Tongue (tissue), 1 donor: ENCODE measurements at regions not wholly inside any gene's neighbourhood (a gene's known extent, or its start where the extent isn't known, plus 50 kb on each side); places are given as distances from the start of the nearest gene placed in this dataset.

Experiments
- DNase-seq: peaks from one replicate; pipeline ENCODE4 v3.0.0-alpha.2; 2015

- no peak for DNase-seq
Measured at GRCh38 chr13:68026077-68026476, 795.9 kb upstream of the PCDH9 start.

- DNase-seq: no peak
Measured at GRCh38 chr13:68025604-68026003, 795.5 kb upstream of the PCDH9 start.

DNA sequence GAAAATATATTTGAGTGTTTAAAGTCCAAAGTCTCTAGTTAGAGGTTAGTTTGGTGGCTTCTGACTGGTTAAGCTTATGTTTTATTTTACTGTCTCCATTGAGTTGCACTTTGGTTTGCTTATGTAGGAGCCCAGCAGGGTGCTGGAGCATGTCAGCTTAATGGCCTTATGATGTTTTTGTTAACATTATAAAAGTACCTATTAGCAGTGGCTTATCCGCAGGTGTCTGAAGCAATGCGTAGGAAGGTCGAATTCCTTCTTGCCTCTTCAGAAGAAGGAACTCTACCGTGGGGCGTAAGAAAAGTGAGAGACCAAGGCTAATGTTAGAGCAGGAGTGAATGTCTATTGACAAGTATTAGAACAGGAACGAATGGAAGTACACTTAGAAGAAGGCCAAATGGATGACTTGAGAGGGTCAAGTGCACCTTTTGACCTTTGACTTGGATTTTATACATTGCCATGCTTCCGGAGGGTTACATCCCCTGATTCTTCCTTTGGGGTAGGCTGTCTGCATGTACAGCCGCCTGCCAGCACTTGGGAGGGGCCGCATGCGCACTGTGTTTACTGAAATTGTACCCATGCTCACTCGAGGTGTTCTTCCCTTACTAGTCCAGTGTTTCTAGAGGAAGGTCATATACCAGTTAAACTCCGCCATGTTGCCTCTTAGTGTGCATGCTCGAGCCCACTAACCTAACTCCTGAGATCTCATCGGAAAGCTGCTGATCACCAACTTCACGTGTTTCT is 793.9 kb upstream of the PCDH9 start:
- no peak for DNase-seq

DNA sequence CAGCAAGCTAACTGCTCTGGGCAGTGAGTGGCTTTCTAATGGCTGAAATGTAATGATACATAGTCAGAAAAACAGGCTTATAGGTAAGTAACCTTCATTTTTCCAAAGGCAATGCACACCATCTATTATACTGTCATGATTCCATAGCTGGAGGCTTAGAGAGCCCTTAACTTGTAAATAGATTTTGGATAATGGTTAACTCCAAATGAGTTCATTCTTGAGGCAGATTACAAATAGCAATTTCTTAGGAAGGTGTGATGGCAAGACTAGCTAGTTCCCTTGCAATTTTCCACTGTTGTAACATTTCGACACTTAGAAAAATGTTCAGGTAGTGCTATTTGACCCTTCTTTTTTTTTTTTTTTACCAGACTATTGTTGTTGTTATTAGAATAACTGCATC is 789.8 kb upstream of the PCDH9 start:
- DNase-seq: no peak

DNA sequence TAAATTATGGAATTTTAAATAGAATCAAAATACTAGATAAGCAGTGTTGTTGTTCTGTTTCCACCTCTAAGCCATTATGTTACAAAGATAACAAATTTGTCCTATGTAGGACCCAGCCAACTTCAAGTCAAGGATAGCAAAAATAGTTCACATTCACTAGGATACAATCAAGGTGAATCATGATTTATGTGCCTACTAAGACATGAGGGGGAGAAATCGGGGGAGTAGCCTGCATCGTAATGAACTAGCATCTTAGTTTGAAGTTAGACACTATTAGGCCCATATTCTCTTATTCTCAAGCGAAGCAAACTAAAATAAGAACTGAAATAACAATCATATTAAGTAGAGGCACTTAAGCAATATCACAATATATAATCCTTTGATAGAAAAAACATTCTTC is 779.4 kb upstream of the PCDH9 start:
- no peak for DNase-seq

DNA sequence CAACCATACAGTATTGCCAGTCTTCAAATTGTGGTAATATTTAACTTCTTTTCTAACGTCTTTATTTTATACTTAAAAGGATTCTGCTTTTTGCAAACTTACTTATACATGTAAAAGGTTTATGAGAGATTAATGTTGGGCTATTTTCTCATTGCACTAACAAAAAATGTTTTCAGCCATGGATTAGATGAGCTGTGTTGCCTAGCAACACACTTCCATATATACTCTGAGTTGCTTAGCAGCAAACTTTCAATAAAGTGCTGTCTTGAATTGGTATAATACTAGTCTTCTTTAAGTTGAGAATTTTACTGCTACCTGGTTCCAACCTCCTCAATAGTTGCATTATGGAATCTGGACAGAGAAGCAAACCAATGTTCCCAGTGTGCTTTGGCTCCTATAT is 777.4 kb upstream of the PCDH9 start:
- DNase-seq: peak; percentile 3

DNA sequence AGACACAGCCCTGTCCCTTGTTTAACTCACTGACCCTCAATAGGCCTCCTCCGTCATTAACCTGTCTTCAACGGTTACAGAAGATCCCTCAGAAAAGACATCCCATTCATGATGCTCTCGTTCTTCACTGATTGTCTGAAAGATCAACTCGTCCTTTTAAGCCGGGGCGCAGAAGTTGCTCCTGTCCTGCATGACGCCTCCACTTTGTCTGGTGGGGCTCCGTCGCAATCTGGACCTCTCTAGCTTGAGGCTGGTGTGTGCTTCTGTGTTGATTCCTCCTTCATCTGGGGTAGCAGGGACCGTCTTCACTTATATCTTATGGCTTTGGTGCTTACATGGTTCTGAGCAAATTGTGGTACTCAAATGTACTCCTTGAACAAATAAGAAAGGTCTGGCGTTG is 766.0 kb upstream of the PCDH9 start:
- no peak for DNase-seq

DNA sequence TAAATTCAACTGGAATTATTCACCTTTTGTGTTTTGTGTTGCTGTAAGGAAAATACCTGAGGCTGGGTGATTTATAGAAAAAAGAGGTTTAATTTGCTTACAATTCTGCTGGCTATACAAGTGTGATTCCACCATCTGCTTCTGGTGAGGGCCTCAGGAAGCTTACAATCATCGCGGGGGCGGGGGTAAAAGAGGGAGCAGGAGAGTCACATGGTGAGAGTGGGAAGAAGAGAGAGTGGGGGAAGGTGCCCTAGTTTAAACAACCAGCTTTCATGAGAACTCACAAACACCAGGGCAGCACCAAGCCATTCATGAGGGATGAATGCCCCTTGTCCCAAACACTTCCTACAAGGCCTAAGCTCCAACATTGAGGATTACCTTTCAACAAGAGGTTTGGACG is 760.7 kb upstream of the PCDH9 start:
- no peak for DNase-seq

GRCh38 chr13:67986234-67986633 is 756.1 kb upstream of the PCDH9 start:
- DNase-seq: no peak

- DNase-seq: peak; percentile 3
Measured at GRCh38 chr13:67977066-67977465, 746.9 kb upstream of the PCDH9 start.

GRCh38 chr13:67971291-67971690 is 741.2 kb upstream of the PCDH9 start:
- DNase-seq: no peak

DNA sequence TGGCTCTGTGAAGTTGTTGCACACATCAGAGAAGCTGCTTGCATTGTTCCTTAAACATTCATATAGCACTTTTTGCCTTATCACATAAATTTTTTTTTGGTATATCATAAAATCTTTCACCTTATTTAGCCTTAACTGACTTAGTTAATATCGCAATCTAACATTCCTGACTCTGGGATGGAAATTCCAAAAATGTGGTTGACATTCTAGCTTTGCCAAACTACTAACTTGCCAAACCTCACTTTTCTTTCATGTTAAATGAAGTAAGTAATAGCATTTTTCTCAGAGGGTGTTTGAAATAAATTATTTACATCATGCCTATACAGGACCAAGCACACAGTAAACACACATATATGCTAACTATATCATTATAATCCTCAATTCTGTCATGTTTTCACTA is 736.9 kb upstream of the PCDH9 start:
- no peak for DNase-seq

GRCh38 chr13:67966065-67966464 is 735.9 kb upstream of the PCDH9 start:
- DNase-seq: no peak

DNA sequence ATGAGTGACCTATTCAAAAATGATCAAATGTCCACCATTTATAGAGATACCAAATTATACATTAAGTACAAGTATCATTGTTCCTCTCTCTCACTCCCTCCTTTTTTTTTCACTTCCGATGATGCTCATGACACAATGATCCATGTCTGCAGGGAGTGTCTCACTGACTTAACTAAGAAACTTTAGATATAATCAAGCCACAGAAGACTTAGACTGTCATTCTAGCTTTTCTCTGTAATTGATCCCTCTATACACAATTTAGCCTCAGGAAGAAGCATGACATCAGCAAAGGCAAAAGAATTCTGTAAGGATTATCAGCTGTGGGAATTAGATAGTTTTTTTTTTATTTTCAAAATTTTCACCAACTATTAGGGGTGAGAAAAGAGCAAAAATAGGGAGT is 734.9 kb upstream of the PCDH9 start:
- no peak for DNase-seq

DNA sequence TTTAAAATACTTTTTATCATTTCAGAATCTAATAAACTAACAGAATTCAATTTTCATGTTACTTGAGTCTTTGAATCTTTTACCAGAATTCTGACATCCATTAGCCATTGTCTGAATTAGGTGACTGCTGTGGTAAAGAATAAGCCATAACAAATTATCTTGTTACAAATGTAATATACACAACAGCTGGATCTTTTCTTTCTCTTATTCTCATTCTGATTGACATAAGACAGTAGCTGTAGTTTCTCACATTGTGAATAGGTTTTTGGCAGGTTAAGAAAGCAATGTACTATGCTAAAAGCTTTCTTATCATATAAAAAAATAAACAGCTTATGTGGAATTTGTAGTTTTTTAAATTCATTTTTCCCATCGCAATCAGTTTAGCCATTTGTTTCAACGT is 734.0 kb upstream of the PCDH9 start:
- no peak for DNase-seq

- peak; percentile 5 for DNase-seq
Measured at GRCh38 chr13:67961331-67961730, 731.2 kb upstream of the PCDH9 start.

DNA sequence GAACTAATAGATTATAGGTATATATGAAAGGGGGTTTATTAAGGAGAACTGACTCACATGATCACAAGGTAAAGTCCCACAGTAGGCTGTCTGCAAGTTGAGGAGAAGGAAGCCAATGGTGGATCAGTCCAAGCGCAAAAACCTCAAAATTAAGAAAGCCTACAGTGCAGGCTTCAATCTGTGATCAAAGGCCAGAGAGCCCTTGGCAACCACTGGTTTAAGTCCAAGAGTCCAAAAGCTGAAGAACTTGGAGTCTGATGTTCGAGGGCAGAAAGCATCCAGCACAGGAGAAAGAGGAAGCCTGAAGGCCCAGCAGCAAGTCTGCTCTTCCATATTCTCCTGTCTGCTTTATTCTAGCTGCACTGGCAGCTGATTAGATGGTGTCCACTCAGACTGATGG is 721.3 kb upstream of the PCDH9 start:
- DNase-seq: no peak

GRCh38 chr13:67950603-67951002 is 720.5 kb upstream of the PCDH9 start:
- no peak for DNase-seq

- DNase-seq: no peak
Measured at GRCh38 chr13:67946131-67946530, 716.0 kb upstream of the PCDH9 start.

- no peak for DNase-seq
Measured at GRCh38 chr13:67943116-67943515, 713.0 kb upstream of the PCDH9 start.

- DNase-seq: no peak
Measured at GRCh38 chr13:67935626-67936025, 705.5 kb upstream of the PCDH9 start.

- DNase-seq: no peak
Measured at GRCh38 chr13:67934617-67935330, 704.6 kb upstream of the PCDH9 start.

DNA sequence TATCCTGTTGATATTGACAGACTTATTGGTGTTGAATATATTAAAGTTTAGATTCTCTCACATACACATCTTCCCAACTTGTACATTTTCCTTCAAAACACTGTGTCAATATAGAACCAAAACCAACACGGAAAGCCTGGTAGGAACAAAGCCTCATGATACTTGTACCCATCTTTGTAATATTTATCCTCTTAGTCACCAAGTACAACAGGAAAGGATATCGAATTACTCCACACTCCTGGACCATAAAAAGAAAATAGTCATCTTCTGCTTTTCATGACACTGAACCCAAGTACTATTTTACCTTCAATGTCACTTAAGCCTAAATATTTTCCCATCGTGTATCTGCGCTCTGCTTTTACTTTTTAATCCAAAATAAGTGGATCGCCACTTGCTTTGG is 702.9 kb upstream of the PCDH9 start:
- no peak for DNase-seq

DNA sequence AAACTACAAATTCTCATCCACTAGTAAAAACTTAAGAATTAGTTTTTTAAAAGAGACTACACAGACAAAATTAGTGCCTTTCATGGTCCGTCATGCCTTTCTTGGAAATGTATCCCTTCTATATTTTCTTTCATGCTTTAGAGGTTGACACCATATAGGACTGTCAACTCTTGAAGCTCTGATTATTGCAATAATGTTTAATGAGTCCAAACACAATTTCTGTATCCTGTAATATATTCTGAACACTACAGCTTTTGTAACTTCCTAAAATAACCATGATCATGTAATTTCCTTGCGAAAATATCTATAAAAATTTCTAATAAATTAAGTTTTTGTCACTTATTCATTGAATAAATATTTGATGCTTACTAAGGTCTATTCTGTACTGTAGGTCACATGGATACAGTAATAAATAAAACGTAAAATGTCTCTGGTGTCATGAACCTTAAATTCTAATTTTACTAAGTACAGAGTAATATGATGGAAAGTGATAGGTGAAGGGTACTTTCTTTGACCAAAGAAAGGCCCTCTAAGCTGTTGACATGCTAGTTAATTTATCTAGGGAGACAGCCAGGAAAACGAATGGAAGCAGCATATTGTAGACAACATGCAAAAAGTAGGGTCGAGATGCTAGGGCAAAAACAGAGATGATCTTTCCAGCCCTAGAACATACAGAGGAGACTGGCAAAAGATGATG is 687.3 kb upstream of the PCDH9 start:
- no peak for DNase-seq
